ENCODE measurements at regions not wholly inside any gene's neighbourhood (a gene's known extent, or its start where the extent isn't known, plus 50 kb on each side); places are given as distances from the start of the nearest gene placed in this dataset.

DNA sequence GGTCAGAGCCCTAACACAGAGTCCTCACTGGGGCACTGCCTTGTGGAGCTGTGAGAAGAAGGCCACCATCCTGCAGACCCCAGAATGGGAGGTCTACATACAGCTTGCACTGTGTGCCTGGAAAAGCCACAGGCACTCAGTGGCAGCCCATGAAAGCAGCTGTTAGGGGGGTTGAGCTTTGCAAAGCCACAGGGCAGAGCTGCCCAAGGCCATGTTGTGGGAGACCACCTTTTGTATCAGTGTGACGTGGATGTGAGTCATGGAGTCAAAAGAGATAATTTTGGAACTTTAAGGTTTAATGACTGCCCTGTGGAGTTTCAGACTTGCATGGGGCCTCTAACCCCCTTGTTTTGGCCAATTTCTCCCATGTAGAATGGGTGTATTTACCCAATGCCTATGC is 52.9 kb upstream of the TPRG1 start:
- DNase-seq = no peak

- no peak for DNase-seq
Observed at GRCh38 chr3:189119950-189120349, 51.8 kb upstream of the TPRG1 start.

GRCh38 chr3:189121092-189121491 is 50.7 kb upstream of the TPRG1 start:
- DNase-seq = no peak

Data from activated naive CD4-positive, alpha-beta T cell (primary cell).